Mucosa of descending colon (tissue), 3 donors: ENCODE measurements at regions not wholly inside any gene's neighbourhood (a gene's known extent, or its start where the extent isn't known, plus 50 kb on each side); places are given as distances from the start of the nearest gene placed in this dataset.

Experiments
- ATAC-seq: fragments of 200-7000 bp; cut with Tn5 transposase; one replicate; pipeline ENCODE4 v1.9.1; 2020; ENCODE audit warnings: mild to moderate bottlenecking, moderate library complexity
- DNase-seq, 3 donors: peaks; one replicate each; pipeline ENCODE4 v3.0.0-alpha.2; 2020
- H3K36me3 ChIP-seq: fragments of 200-600 bp; one replicate; pipeline ENCODE4 v1.8.0; 2021; ENCODE audit warnings: low read depth, mild to moderate bottlenecking
- H3K4me1 ChIP-seq: fragments of 200-600 bp; one replicate; pipeline ENCODE4 v1.8.0; 2021; ENCODE audit warnings: low read depth, mild to moderate bottlenecking
- H3K4me3 ChIP-seq: fragments of 200-600 bp; one replicate; pipeline ENCODE4 v1.8.0; 2021; ENCODE audit warnings: mild to moderate bottlenecking
- H3K9me3 ChIP-seq: fragments of 200-600 bp; one replicate; pipeline ENCODE4 v1.8.0; 2021; ENCODE audit warnings: mild to moderate bottlenecking
- CTCF ChIP-seq: fragments of 200-600 bp; IDR thresholded peaks from one replicate; pipeline ENCODE4 v1.8.0; 2022; ENCODE audit warnings: antibody characterized with exemption, mild to moderate bottlenecking
- intact Hi-C, 2 donors: fragments of 100-400 bp; cut with DNase I in 1 of 2; cut with micrococcal nuclease in 1 of 2; formaldehyde crosslinking; loops; one replicate each; pipeline versions ENCODE4 v1.11.0 to v1.11.1; 2022; cut with DNase I, micrococcal nuclease
- donor health status: DM: no; HTN: no; CAD: no; lungs with moderate emphysema.
- donor health status: DM: no; HTN: no; CAD: no.
- donor health status: DM: no; HTN: yes; CAD: no.

GRCh38 chr4:104879854-104880253 is 266.8 kb upstream of the TET2 start:
- no peak for TF ChIP-seq CTCF
- ATAC-seq (no peak), DNase-seq (no peak)
- H3K9me3 ChIP-seq, result no peaks in the 10 kb centered on the region
- no peak overlapping the region for H3K4me3 ChIP-seq
- no peaks in the 10 kb centered on the region for H3K4me1 ChIP-seq
- H3K36me3 ChIP-seq, result no peaks in the 10 kb centered on the region
- intact Hi-C loops, result no loop called here

- Histone ChIP-seq H3K36me3 (no peaks in the 10 kb centered on the region), H3K4me1 (no peaks in the 10 kb centered on the region), H3K4me3 (no peak overlapping the region), H3K9me3 (no peaks in the 10 kb centered on the region)
- no peak for ATAC-seq
- TF ChIP-seq CTCF, result no peak
- no peak for DNase-seq
- intact Hi-C loops, result no loop called here
These were observed 265.4 kb upstream of the TET2 start for GRCh38 chr4:104881136-104881886.

- DNase-seq, result no peak
- no peak for TF ChIP-seq CTCF
- Histone ChIP-seq H3K4me3 (no peak overlapping the region), H3K4me1 (no peaks in the 10 kb centered on the region), H3K36me3 (no peaks in the 10 kb centered on the region), H3K9me3 (no peaks in the 10 kb centered on the region)
- intact Hi-C loops, result no loop called here
- no peak for ATAC-seq
These were observed 255.9 kb upstream of the TET2 start for GRCh38 chr4:104890598-104891275.

GRCh38 chr4:104896660-104897645 is 249.7 kb upstream of the TET2 start:
- no peak for DNase-seq
- ATAC-seq, result no peak
- no peaks in the 10 kb centered on the region for H3K9me3 ChIP-seq

More at GRCh38 chr4:104896660-104897645, 249.7 kb upstream of the TET2 start:
- no peak for TF ChIP-seq CTCF
- H3K36me3 ChIP-seq, result no peaks in the 10 kb centered on the region
- no peak overlapping the region for H3K4me3 ChIP-seq
- intact Hi-C loops, result no loop called here
- no peaks in the 10 kb centered on the region for H3K4me1 ChIP-seq
